ENCODE measurements at regions not wholly inside any gene's neighbourhood (a gene's known extent, or its start where the extent isn't known, plus 50 kb on each side); places are given as distances from the start of the nearest gene placed in this dataset.

- Mint-ChIP-seq H3K4me1 (ENCODE audit: unreplicated experiment) (peaks cover 9% of the 10 kb centered on the region), H3K36me3 (ENCODE audit: low read depth, unreplicated experiment) (peaks cover 3% of the 10 kb centered on the region), H3K27me3 (ENCODE audit: unreplicated experiment) (peaks cover 3% of the 10 kb centered on the region), H3K27ac (ENCODE audit: unreplicated experiment) (no peak overlapping the region), H3K4me3 (ENCODE audit: unreplicated experiment) (no peak overlapping the region), H3K9me3 (ENCODE audit: unreplicated experiment) (no peaks in the 10 kb centered on the region)
- no peak for DNase-seq (ENCODE audit: low spot score)
- TF ChIP-seq CTCF (IDR thresholded peaks at IDR 0.05; ENCODE audit: unreplicated experiment), result no peak
Observed at GRCh38 chr14:49508124-49508523, 78.1 kb downstream of the RPS29 start.

- no peak overlapping the region for H3K27ac Mint-ChIP-seq (ENCODE audit: unreplicated experiment)
- peaks cover 3% of the 10 kb centered on the region for H3K27me3 Mint-ChIP-seq (ENCODE audit: unreplicated experiment)
- peaks cover 3% of the 10 kb centered on the region for H3K36me3 Mint-ChIP-seq (ENCODE audit: low read depth, unreplicated experiment)
Observed at GRCh38 chr14:49506650-49507049, 79.5 kb downstream of the RPS29 start.

GRCh38 chr14:49505041-49505766 is 81.0 kb downstream of the RPS29 start:
- Mint-ChIP-seq H3K36me3 (ENCODE audit: low read depth, unreplicated experiment) (peaks cover under 1% of the 10 kb centered on the region), H3K4me3 (ENCODE audit: unreplicated experiment) (no peak overlapping the region), H3K4me1 (ENCODE audit: unreplicated experiment) (no peaks in the 10 kb centered on the region), H3K27ac (ENCODE audit: unreplicated experiment) (no peak overlapping the region), H3K27me3 (ENCODE audit: unreplicated experiment) (peaks cover 2% of the 10 kb centered on the region), H3K9me3 (ENCODE audit: unreplicated experiment) (no peaks in the 10 kb centered on the region)
- no peak for TF ChIP-seq CTCF (IDR thresholded peaks at IDR 0.05; ENCODE audit: unreplicated experiment)
- DNase-seq (ENCODE audit: low spot score), result no peak

More at GRCh38 chr14:49506650-49507049, 79.5 kb downstream of the RPS29 start:
- DNase-seq (ENCODE audit: low spot score), result no peak
- H3K9me3 Mint-ChIP-seq (ENCODE audit: unreplicated experiment), result no peaks in the 10 kb centered on the region
- no peaks in the 10 kb centered on the region for H3K4me1 Mint-ChIP-seq (ENCODE audit: unreplicated experiment)
- H3K4me3 Mint-ChIP-seq (ENCODE audit: unreplicated experiment), result no peak overlapping the region
- TF ChIP-seq CTCF (IDR thresholded peaks at IDR 0.05; ENCODE audit: unreplicated experiment), result no peak

GRCh38 chr14:49497725-49498348 is 88.3 kb downstream of the RPS29 start:
- peak; percentile 22 for DNase-seq (ENCODE audit: low spot score)
- H3K27ac Mint-ChIP-seq (ENCODE audit: unreplicated experiment), result no peak overlapping the region
- no peaks in the 10 kb centered on the region for H3K4me1 Mint-ChIP-seq (ENCODE audit: unreplicated experiment)
- peak; percentile 98 for TF ChIP-seq CTCF (IDR thresholded peaks at IDR 0.05; ENCODE audit: unreplicated experiment)
- no peaks in the 10 kb centered on the region for H3K36me3 Mint-ChIP-seq (ENCODE audit: low read depth, unreplicated experiment)
- peaks cover 2% of the 10 kb centered on the region for H3K27me3 Mint-ChIP-seq (ENCODE audit: unreplicated experiment)
- H3K4me3 Mint-ChIP-seq (ENCODE audit: unreplicated experiment), result no peak overlapping the region
- H3K9me3 Mint-ChIP-seq (ENCODE audit: unreplicated experiment), result no peaks in the 10 kb centered on the region

GRCh38 chr14:49497267-49497666 is 88.9 kb downstream of the RPS29 start:
- TF ChIP-seq CTCF (IDR thresholded peaks at IDR 0.05; ENCODE audit: unreplicated experiment), result no peak
- no peak overlapping the region for H3K27ac Mint-ChIP-seq (ENCODE audit: unreplicated experiment)
- peaks cover 2% of the 10 kb centered on the region for H3K27me3 Mint-ChIP-seq (ENCODE audit: unreplicated experiment)
- DNase-seq (ENCODE audit: low spot score), result no peak
- no peak overlapping the region for H3K4me3 Mint-ChIP-seq (ENCODE audit: unreplicated experiment)
- H3K4me1 Mint-ChIP-seq (ENCODE audit: unreplicated experiment), result no peaks in the 10 kb centered on the region
- H3K36me3 Mint-ChIP-seq (ENCODE audit: low read depth, unreplicated experiment), result no peaks in the 10 kb centered on the region
- no peaks in the 10 kb centered on the region for H3K9me3 Mint-ChIP-seq (ENCODE audit: unreplicated experiment)

All from endothelial cell (in vitro differentiated cells).